ENCODE measurements at regions not wholly inside any gene's neighbourhood (a gene's known extent, or its start where the extent isn't known, plus 50 kb on each side); places are given as distances from the start of the nearest gene placed in this dataset.

GRCh38 chr21:24032709-24033232 is 1574.5 kb downstream of the MRPL39 start:
- no peak for ATAC-seq
- WGBS: 44% methylated on average over 2 of the region's 2 CpGs
- intact Hi-C loops (cut with DNase I): no loop called here

GRCh38 chr21:24027396-24027795 is 1579.9 kb downstream of the MRPL39 start:
- no peaks in the 10 kb centered on the region for H3K27me3 ChIP-seq (ENCODE audit: control insufficient read depth, insufficient read depth)
- intact Hi-C loops (cut with DNase I): no loop called here
- DNase-seq: no peak
- no peaks in the 10 kb centered on the region for H3K9me3 ChIP-seq (ENCODE audit: control insufficient read depth, low read length)
- no peak overlapping the region for H3K4me3 ChIP-seq (ENCODE audit: low read length)
- no peaks in the 10 kb centered on the region for H3K4me1 ChIP-seq (ENCODE audit: control insufficient read depth, insufficient read depth, low read length)
- no peak for ATAC-seq
- H3K27ac ChIP-seq (ENCODE audit: low read length): no peak overlapping the region
- 32% methylated on average over 4 of the region's 4 CpGs for WGBS

More at GRCh38 chr21:24032709-24033232, 1574.5 kb downstream of the MRPL39 start:
- H3K4me1 ChIP-seq (ENCODE audit: control insufficient read depth, insufficient read depth, low read length): no peaks in the 10 kb centered on the region
- H3K27me3 ChIP-seq (ENCODE audit: control insufficient read depth, insufficient read depth): no peaks in the 10 kb centered on the region
- DNase-seq: no peak
- H3K27ac ChIP-seq (ENCODE audit: low read length): no peak overlapping the region
- H3K4me3 ChIP-seq (ENCODE audit: low read length): no peak overlapping the region
- H3K9me3 ChIP-seq (ENCODE audit: control insufficient read depth, low read length): no peaks in the 10 kb centered on the region

- no peak for DNase-seq
- Histone ChIP-seq H3K4me3 (ENCODE audit: low read length) (no peak overlapping the region), H3K4me1 (ENCODE audit: control insufficient read depth, insufficient read depth, low read length) (no peaks in the 10 kb centered on the region), H3K9me3 (ENCODE audit: control insufficient read depth, low read length) (no peaks in the 10 kb centered on the region), H3K27me3 (ENCODE audit: control insufficient read depth, insufficient read depth) (no peaks in the 10 kb centered on the region), H3K27ac (ENCODE audit: low read length) (no peak overlapping the region)
- intact Hi-C loops (cut with DNase I): no loop called here
- no peak for ATAC-seq
- WGBS: 18% methylated on average over 3 of the region's 3 CpGs
Measured at GRCh38 chr21:24025101-24025500, 1582.2 kb downstream of the MRPL39 start.

DNA sequence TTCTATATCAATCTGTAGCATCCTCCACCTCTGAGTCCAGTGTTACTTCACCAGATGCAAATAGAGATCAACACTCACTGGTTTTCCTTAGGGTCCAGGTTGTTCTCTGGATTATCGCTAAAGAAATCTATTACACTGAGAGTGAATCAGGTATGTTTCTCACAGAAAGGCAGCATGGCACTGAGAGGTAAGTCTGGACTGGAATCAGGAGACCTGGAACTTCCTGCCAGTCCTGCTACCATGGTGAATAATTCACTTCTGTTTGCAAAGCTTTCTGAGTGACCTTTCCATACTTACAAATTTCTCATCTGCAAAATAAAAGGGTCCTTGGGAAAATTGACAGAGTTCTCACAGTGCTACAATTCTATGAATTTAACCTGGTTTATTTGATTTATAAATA is 1583.3 kb downstream of the MRPL39 start:
- DNase-seq (no peak), ATAC-seq (no peak)
- Histone ChIP-seq H3K4me1 (ENCODE audit: control insufficient read depth, insufficient read depth, low read length) (no peaks in the 10 kb centered on the region), H3K4me3 (ENCODE audit: low read length) (no peak overlapping the region), H3K27ac (ENCODE audit: low read length) (no peak overlapping the region), H3K27me3 (ENCODE audit: control insufficient read depth, insufficient read depth) (no peaks in the 10 kb centered on the region), H3K9me3 (ENCODE audit: control insufficient read depth, low read length) (no peaks in the 10 kb centered on the region)
- intact Hi-C loops (cut with DNase I): no loop called here
- WGBS: 90% methylated on average over 1 of the region's 1 CpG

- H3K27me3 ChIP-seq (ENCODE audit: control insufficient read depth, insufficient read depth): no peaks in the 10 kb centered on the region
- DNase-seq: no peak
- intact Hi-C loops (cut with DNase I): no loop called here
- no peak overlapping the region for H3K27ac ChIP-seq (ENCODE audit: low read length)
- no peak overlapping the region for H3K4me3 ChIP-seq (ENCODE audit: low read length)
- no peak for ATAC-seq
- H3K9me3 ChIP-seq (ENCODE audit: control insufficient read depth, low read length): no peaks in the 10 kb centered on the region
- WGBS: 10% methylated on average over 3 of the region's 3 CpGs
- no peaks in the 10 kb centered on the region for H3K4me1 ChIP-seq (ENCODE audit: control insufficient read depth, insufficient read depth, low read length)
Measured at GRCh38 chr21:24023402-24023801, 1583.9 kb downstream of the MRPL39 start.

- intact Hi-C loops (cut with DNase I): no loop called here
Measured at GRCh38 chr21:24014381-24014780, 1592.9 kb downstream of the MRPL39 start.

DNA sequence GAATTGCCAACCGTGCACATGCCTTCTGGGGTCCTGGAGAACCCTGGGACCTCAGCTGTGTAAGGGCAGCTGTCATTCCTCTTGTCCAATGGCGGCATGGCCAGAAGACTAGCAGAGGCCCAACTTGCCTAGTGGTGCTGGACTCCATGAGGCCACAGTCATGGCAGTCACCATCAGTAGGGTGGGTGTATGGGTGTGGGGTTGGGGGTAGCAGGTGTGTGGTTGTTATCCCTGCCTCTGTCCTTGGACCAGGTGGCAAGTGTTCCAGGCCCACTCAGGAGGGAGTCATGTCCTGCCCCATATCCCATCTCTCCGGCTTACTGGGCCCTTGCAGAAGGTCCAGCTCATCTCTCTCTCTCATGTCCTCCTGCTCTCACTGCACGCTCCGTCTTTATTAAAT is 1596.2 kb downstream of the MRPL39 start:
- H3K4me1 ChIP-seq (ENCODE audit: control insufficient read depth, insufficient read depth, low read length): no peaks in the 10 kb centered on the region
- H3K4me3 ChIP-seq (ENCODE audit: low read length): no peak overlapping the region
- H3K27ac ChIP-seq (ENCODE audit: low read length): no peak overlapping the region
- DNase-seq (no peak), ATAC-seq (peak in 1 of 2 donors; percentile 25)
- intact Hi-C loops (cut with DNase I): no loop called here
- H3K9me3 ChIP-seq (ENCODE audit: control insufficient read depth, low read length): no peaks in the 10 kb centered on the region
- WGBS: 79% methylated on average over 5 of the region's 5 CpGs
- no peaks in the 10 kb centered on the region for H3K27me3 ChIP-seq (ENCODE audit: control insufficient read depth, insufficient read depth)

More at GRCh38 chr21:24014381-24014780, 1592.9 kb downstream of the MRPL39 start:
- Histone ChIP-seq H3K27me3 (ENCODE audit: control insufficient read depth, insufficient read depth) (no peaks in the 10 kb centered on the region), H3K4me3 (ENCODE audit: low read length) (no peak overlapping the region), H3K9me3 (ENCODE audit: control insufficient read depth, low read length) (no peaks in the 10 kb centered on the region), H3K4me1 (ENCODE audit: control insufficient read depth, insufficient read depth, low read length) (no peaks in the 10 kb centered on the region), H3K27ac (ENCODE audit: low read length) (no peak overlapping the region)
- WGBS: 73% methylated on average over 1 of the region's 1 CpG
- ATAC-seq (no peak), DNase-seq (no peak)

- WGBS: 79% methylated on average over 5 of the region's 5 CpGs
- Histone ChIP-seq H3K9me3 (ENCODE audit: control insufficient read depth, low read length) (no peaks in the 10 kb centered on the region), H3K4me3 (ENCODE audit: low read length) (no peak overlapping the region), H3K27me3 (ENCODE audit: control insufficient read depth, insufficient read depth) (no peaks in the 10 kb centered on the region), H3K4me1 (ENCODE audit: control insufficient read depth, insufficient read depth, low read length) (no peaks in the 10 kb centered on the region), H3K27ac (ENCODE audit: low read length) (no peak overlapping the region)
- ATAC-seq: no peak
- DNase-seq: no peak
- intact Hi-C loops (cut with DNase I): no loop called here
Measured at GRCh38 chr21:24007592-24007991, 1599.7 kb downstream of the MRPL39 start.

- intact Hi-C loops (cut with DNase I): no loop called here
- Histone ChIP-seq H3K9me3 (ENCODE audit: control insufficient read depth, low read length) (no peaks in the 10 kb centered on the region), H3K4me3 (ENCODE audit: low read length) (no peak overlapping the region), H3K27me3 (ENCODE audit: control insufficient read depth, insufficient read depth) (no peaks in the 10 kb centered on the region), H3K4me1 (ENCODE audit: control insufficient read depth, insufficient read depth, low read length) (no peaks in the 10 kb centered on the region), H3K27ac (ENCODE audit: low read length) (no peak overlapping the region)
- ATAC-seq (no peak), DNase-seq (no peak)
Measured at GRCh38 chr21:23986987-23987386, 1620.3 kb downstream of the MRPL39 start.

- Histone ChIP-seq H3K4me3 (ENCODE audit: low read length) (no peak overlapping the region), H3K27ac (ENCODE audit: low read length) (no peak overlapping the region), H3K9me3 (ENCODE audit: control insufficient read depth, low read length) (no peaks in the 10 kb centered on the region), H3K4me1 (ENCODE audit: control insufficient read depth, insufficient read depth, low read length) (no peaks in the 10 kb centered on the region), H3K27me3 (ENCODE audit: control insufficient read depth, insufficient read depth) (no peaks in the 10 kb centered on the region)
- ATAC-seq (no peak), DNase-seq (no peak)
- WGBS: 56% methylated on average over 2 of the region's 2 CpGs
- intact Hi-C loops (cut with DNase I): no loop called here
Measured at GRCh38 chr21:23986214-23986613, 1621.1 kb downstream of the MRPL39 start.

DNA sequence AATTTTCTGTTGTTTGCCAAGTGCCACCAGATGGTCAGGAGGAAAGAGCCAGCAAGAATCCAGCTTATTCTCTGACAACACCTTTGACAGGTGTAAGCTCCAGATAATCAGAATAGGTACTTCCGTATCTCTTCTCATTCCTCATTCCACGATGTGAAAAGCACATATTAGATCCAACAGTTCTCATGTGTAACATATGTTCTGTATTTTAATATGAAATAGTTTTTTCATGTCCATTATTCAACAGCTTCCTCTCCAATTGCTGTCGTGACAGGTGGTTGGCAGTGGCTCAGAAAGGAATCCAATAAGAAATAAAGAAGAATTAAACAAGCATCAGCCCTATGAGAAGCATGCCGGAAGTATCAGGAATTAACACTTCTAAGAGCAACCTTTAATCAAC is 1624.7 kb downstream of the MRPL39 start:
- DNase-seq (no peak), ATAC-seq (no peak)
- H3K4me1 ChIP-seq (ENCODE audit: control insufficient read depth, insufficient read depth, low read length): no peaks in the 10 kb centered on the region
- no peak overlapping the region for H3K27ac ChIP-seq (ENCODE audit: low read length)
- 67% methylated on average over 4 of the region's 4 CpGs for WGBS
- no peak overlapping the region for H3K4me3 ChIP-seq (ENCODE audit: low read length)
- H3K27me3 ChIP-seq (ENCODE audit: control insufficient read depth, insufficient read depth): no peaks in the 10 kb centered on the region
- no peaks in the 10 kb centered on the region for H3K9me3 ChIP-seq (ENCODE audit: control insufficient read depth, low read length)
- intact Hi-C loops (cut with DNase I): no loop called here

DNA sequence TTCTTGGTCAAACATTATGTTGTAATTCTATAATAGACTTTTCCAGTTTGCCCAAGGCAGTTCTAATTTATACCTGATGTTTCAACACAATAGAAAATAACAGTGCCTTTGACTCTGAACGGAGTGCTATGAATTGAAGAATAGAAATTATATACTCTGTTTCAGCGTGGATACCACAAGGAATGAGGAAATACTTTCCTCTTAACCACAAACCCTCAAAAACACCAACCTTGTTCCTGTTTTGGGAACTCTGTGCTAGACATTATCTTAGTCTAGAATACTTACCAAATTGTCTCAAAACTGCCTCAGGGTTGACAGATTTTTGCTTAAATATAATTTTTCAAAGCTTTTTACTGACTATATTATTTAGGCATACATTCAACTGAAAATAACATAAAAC is 1629.3 kb downstream of the MRPL39 start:
- H3K27ac ChIP-seq (ENCODE audit: low read length): no peak overlapping the region
- no peak for DNase-seq
- ATAC-seq: no peak
- no peak overlapping the region for H3K4me3 ChIP-seq (ENCODE audit: low read length)
- no peaks in the 10 kb centered on the region for H3K27me3 ChIP-seq (ENCODE audit: control insufficient read depth, insufficient read depth)
- 55% methylated on average over 2 of the region's 2 CpGs for WGBS
- no peaks in the 10 kb centered on the region for H3K9me3 ChIP-seq (ENCODE audit: control insufficient read depth, low read length)
- no peaks in the 10 kb centered on the region for H3K4me1 ChIP-seq (ENCODE audit: control insufficient read depth, insufficient read depth, low read length)
- intact Hi-C loops (cut with DNase I): no loop called here
